HG02870 (cell line): ENCODE measurements at regions not wholly inside any gene's neighbourhood (a gene's known extent, or its start where the extent isn't known, plus 50 kb on each side); places are given as distances from the start of the nearest gene placed in this dataset.

Experiments
- ATAC-seq: cut with Tn5 transposase; IDR thresholded peaks from one replicate; pipeline ENCODE4 v1.9.1; 2021; ENCODE audit warnings: mild to moderate bottlenecking, moderate library complexity; ENCODE audit not compliant: unreplicated experiment

DNA sequence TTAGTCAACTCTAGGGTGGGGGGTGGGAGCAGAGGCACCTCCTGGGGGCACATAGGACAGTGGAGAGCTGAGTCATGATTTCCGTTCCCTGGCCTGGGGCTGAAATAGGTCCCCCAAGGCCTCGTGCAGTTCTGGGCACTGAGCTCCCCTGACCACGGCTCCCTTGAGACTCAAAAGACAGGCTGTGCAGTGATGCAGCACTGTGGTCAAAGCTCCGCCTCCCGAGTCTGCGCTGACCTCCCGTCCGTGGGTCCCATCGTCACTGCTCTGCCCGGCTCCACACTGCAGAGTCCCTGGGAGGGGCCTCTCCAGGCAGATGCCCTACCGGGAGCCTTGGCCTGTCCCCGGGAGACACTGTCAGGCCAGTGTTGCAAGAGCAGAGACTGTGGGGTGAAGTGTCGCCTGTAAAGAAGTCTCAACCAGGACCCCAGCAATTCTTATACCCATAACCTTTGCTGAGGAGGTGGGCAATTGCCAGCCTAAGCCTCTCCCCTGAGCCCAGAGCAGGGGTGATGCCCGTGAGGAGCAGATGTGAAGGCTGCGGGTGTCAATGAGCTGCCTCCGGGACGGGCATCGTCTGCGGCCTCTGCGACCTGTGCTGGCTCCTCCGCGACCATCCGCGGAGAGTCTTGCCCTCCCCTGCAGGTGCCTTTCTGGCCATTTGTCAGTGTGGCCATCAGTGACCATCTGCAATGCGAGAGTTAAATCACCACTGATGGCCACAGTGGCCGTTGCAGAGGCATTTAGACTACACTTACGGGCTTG, 877.3 kb downstream of the BRD1 start:
- ATAC-seq = no peak

DNA sequence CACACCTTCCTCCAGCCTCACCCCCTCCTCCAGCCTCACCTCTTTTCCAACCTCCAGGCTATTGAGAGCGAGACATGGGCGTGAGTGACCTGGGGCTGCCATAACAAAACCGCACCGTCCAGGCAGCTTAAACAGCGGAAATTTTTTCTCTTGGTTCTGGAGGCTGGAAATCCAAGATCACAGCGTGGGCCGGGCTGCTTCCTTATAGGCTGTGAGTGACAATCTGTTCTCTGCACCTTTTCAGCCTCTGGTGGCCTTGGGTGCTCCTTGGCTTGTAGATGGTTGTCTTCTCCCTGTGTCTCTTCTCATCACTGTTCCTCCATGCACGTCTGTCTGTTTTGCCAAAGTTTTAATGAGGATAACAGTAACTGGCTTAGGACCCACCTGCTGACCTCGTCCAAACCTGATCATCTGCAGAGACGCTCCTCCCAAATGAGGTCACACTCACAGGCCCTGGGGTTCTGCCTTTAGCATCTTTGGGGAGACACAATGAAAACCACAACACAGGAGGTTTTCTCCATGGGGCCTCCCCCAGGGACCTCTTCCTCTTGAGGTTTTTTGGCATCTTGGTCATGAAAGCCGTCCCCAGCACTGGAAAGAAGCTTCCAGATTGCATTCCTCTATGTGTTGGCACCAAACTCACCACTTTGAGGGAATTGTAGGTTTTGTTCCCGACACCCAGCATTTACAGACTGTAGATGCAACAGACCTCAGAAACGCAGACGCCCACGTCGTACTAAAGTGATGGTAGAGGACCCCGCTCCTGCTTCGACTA, 878.1 kb downstream of the BRD1 start:
- no peak for ATAC-seq

DNA sequence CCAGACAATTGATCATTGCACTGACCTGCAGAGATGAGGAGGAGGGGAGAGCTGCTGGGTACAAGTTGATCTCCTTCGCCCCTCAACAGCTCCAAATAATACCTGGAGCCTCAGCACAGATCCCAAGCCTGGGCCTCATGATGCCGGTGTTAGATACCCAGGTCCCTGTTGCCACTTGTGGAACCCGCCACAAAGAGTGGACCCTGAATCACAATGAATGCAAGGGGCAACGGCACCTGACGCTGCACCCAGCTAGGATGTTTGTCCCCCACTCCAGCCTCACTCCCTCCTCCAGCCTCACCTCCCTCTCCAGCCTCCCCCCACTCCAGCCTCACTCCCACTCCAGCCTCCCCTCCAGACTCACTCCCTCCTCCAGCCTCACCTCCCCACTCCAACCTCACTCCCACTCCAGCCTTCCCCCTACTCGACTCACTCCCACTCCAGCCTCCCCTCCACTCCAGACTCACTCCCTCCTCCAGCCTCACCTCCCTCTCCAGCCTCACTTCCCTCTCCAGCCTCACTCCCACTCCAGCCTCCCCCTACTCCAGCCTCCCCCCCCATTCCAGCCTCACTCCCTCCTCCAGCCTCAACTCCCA, 879.0 kb downstream of the BRD1 start:
- ATAC-seq = no peak

DNA sequence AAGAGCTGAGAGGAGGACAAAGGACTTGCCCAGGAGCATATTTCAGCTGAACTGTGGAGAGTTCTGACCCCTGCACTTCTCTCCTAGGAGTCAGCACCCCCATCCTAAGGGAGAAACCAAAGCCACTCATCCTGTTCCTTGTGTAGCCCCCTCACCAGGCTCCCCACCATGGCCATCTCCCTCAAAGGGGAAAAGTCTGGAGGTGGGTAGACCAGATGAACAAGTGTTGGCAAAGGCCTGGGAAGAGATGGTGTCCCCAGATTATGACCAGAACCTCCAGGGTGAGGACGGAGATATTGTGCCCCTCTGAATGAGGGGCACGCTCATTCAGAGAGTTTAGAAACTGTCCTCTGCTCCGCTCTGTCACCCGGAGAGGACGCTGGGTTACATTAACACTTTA, 880.0 kb downstream of the BRD1 start:
- ATAC-seq = no peak

DNA sequence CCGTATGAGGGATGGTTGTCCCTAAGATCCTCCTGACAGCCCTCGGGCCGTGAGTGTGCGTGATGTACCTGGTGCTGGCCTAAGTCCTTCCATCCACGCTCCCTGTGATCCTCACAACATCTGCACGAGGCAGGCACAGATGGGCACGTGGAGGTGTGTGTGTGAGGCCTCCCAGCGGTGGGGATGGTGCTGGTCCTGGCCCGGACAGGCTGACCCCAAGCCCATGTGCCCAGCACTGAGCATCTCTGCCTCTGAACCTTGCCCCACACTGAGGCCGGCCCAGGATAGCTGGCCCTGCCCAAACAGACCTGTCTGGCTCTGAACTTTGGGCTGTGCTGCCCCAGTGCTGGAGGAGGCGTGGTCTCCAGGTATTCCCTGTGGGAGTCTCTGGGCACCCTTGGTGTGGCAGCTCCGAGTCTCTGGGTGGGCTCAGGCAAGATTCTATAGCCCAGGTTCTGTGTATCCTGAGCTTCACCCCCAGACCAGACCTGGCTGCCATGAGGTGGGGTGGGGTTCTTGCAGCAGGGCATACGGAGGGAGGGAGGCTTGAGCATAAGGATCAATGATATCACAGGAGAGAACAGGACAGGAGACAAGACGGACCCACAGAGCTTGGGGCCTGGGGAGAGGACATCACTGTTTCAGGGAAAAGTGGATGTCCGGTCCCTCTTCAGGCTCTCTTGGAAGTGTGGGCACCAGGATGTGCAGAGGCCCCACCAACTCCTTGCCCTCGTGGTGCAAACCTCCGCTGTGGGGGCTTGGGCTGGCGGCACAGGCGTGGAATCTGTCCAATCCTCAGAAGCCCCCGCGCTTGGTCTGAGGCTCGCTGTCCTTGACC, 881.8 kb downstream of the BRD1 start:
- ATAC-seq = no peak

DNA sequence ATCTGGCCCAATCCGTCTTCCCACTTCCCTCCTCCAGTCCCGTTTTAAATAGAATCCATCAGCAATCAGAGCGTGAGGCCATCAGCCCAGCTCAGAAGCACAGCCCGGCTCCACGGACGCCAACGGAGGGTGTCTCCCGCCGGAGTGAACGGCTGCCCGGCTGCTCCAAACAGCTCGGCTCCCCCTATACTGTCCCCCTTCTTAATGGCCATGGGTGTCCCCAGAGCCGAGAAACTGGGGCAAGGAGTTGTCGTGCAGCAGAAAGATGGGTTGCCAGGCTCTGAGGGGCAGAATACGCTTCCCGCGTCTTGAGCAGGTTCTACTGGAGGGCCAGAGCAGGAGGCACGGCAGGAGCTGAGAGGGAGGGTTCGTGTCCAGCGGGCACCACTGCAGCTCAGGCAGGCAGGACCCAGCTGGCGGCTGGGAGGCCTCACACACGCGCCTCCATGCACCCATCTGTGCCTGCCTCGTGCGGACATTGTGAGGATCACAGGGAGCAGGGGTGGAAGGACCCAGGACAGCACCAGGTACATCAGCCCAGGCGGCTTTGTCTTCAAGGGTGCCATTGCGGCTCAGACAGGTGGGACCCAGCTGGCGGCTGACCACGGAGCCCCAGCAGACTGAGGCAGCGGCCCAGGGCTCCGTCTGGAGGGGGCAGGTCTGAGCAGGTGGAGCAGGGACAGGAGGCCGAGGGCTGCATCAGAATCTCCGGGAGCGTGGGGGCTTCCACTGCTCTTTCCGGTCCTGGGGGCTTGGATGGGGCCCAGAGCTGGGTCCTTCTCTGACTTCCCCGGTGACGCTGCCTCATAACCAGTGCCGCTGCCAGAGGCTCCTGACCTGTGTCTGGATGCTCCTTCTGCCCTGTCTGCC, 882.7 kb downstream of the BRD1 start:
- ATAC-seq = no peak

DNA sequence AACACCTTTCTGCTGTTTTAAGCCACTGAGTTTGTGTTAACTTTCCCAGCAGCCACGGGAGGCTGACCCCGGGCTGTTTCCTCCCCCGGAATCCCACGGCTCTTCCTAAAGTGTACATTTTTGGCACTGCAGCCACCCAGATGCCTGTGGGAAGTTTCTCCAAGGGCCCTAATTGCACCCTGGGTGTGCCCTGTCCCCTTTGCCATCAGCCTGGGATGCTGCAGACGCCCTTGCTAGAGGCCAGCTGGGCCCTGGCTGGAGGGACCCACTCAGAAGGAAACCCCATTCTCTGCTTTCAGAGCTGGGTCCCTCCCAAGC, 883.3 kb downstream of the BRD1 start:
- ATAC-seq = no peak

DNA sequence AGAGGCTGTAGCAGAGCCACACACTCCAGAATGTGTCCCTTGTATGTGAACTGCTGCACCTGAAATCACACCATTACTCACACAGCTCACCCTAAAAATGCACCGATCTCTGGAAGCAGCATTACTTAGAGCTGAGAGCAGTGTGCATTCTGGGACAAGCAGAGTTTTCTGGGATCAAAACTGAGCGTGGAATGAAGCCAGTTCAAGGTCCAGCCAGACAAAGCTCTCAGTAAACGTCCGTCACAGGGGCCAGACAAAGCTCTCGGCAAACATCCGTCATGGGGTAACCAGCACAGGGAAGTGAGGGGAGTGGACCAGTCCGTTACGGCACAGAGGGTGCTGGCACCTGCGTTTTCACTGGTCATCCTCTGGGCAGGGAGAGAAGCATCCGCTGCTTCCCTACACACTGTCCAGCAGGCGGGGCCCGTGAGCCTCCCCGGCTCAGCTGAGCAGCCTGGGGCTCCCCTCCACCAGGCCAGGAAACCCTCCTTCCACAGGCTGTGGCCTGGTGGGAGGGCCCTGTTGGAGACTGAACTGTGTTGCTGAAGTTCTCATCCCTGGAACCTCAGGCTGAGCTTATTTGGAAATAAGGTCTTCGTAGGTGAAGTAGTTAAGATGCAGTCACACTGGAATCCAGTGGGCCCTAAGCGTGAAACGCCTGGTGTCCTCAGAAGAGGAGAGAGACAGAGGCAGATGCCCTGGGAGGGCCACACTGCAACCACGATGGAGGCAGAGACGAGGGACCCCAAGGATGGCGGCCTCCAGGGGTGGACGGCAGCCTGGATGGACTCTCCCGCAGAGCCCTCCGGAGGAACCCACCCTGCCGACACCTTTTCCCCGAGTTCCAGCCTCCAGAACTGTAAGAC, 883.9 kb downstream of the BRD1 start:
- ATAC-seq = no peak

DNA sequence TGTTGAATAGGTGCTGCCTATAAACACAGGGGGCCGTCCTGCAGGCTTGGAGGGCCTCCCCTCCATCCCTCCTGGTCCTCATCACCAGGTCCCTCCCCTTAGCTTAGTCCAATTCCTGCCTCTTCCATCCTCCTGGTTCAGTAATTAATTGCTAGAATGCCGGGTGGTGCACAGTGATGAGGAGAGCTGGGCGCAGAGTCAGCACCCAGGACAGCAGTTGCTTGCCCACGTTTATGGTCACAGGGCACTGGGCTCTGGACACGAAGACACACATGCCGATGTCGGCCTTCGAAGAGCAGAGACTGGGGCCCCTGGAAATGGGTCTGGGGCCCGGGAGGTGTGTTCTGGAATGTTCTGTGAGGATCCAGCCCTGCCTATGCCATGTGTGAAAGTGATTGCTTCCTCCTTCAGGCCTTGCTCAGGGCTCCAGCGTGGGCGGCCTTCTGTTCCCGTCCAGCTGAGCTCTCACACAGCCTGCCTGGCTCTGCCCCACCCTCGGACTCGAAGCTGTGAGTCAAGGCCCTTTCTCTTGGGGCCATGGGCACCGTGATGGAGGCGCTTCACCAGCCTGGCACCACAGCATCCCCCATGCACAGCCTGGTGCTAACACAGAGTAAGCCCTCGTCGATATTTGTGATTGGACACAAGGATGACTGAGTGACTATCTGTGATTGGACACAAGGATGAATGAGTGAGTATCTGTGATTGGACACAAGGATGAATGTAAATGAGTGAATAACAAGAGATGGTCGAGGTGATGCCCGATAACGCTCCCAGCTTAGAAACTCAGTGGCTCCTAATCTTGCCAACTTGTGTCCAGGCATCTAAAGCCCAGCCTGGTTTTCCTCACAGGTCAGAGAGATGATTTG, 884.7 kb downstream of the BRD1 start:
- no peak for ATAC-seq

DNA sequence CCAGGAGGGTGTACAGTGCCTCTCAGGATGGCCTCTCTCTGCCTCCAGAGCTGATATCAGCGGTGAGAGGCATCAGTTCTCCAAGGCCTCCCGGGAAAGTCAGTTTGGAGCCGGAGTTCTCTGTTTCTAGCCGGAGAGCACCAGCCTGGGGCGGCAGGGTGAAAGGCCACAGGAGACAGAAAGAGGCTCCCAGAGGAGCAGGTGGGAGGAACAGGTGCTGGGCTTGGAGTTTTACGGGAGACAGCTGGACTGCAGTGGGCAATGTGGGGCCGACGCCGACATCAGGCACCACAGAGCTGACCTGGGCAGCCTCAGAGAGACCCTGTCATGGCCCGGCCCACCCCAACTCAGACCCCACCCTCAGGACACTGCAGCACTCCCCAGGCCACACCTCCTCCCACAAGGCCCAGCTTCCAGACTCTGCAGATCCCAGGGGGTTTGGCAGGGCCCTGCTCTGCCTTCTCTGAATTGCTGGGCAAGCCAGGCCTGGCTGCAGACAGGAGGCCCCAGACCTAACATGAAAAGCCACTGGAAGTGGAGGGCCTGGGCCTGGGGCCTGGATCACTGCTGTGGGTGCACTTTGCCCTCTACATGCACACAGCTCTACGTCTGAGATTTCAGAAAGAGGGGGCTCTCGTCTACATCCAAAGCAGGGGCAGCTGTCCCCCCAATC, 885.6 kb downstream of the BRD1 start:
- no peak for ATAC-seq

DNA sequence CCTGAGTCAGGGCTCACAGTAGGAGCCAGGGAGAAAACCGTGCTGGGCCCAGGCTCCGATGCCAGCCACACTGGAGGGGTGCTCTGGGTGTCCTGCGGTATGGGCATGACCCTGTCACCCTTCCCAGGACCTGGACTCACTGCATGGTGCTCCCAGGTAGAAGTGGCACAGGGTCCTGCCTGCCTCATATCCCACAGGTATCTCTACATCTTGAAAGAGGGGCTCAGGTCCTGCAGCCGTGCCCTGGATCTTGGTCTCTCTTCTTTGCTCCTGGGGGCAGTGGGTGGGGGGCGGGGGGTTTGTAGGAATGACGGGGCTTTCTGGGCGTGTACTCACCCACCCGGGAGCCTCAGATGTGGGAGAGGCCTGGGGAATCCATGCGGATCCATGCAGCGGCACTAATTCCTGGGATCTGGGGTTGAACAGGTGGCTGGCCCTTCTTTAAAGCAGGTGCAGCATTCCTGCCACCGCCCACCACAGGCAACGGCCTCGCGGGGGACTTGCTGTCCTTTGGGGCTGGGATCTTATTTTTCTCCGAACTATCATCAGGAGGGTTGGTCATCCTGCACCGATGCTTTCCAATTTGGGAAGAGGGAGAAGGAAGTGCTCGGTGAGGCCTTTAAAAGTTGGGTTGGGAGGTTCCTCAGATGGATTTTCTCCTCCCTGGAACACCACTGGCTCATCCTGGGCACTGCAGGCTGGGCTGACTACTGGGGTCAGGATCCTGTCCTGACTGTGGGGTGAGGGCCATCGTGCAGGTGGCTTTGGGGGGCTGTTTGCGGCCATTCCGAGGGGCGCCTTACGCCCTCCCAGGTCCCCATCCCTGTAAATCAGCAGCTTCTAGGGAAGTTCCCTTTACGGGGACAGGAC, 886.4 kb downstream of the BRD1 start:
- ATAC-seq = no peak

DNA sequence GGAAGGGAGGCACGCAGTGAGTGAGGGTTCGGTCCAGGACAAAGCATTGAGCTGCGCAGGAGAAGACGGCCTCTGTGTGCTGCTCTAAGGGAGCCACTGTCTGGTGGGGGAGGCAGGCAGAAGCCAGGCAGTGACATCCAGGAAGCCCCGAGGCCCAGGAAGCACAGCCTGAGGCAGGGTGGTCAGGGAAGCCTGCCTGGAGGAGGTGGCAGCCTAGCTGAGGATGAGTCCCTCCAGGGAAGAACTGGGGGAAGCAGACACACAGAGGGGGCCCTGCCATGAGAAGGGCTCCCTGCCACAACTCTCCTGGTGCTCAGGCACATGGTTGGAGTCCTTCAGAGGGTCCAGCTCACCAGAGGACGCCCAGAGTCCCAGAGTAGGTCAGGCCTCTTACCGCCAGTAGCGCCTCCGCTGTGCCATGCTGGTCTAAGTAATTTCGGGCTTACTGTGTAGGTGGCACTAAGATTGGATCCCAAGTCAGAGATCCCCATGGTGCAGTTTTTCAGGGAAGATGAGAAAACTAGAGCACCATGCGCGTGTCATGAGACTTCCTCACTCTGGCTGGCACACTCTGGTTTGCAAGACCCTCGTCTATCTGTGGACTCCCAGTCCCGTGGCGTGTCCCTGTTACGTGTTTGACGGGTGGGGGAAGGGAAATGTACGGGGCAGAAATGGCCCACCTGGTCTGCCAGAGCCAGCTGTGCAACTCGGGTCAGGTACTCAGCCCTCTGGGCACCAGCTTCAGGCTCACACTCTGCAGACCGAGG, 887.2 kb downstream of the BRD1 start:
- ATAC-seq = no peak

DNA sequence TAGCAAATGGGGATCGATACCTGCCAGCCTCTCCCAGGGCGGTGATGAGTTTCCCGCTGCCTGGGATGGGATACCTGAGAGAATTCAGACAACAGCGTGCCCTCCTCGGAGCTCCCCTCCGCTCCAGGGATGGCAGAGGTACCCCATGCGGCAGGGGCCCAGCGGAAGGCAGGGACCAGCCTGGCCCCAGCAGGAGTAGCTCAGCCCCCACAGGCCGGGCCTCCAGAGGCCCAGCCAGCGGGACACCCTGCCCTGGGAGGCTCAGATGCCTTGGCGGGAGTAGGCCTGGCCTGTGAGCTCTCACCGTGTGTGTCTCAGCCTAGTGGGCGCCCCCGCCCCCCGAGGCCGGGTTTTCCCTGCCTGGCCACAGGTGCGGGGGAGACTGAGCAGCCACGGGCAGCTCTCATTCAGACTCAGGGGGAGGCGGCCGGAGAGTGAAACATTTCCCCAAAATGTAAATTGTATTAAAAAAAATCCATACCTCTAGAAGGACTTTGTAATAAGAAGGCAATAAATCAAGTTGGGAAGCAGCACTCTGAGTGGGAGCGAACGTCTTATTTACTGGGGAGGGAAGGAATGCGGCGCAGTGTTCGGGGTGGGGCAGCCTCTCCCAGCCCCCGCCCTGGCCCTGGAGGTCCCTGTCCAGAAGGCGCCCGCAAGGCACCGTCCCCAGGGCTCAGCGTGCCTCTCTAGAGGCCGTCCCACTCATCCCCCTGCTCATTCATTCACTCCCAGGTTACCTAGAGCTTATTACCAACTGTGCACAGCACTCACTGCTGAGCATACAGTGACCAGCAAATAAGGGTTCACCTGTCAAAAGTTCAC, 888.0 kb downstream of the BRD1 start:
- ATAC-seq = no peak

DNA sequence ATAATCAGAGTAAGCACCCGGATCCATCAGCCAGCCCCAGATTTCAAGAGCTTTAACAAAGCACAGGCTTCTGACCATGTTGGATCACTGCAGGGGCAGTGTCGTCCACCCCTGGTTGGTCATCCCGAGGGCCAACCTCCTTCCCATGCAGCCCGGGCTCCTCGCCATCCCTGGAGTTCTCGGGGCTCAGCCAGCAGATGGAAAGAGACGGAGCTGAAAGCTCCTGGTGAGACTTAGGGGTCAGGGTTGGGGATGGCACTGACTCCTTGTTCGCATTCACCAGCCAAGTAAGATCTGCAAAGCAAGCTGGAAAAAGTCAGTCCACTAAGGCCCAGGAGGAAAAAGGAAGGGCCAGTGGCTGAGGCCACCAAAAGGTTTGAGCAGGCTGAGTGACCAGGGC, 888.9 kb downstream of the BRD1 start:
- no peak for ATAC-seq

DNA sequence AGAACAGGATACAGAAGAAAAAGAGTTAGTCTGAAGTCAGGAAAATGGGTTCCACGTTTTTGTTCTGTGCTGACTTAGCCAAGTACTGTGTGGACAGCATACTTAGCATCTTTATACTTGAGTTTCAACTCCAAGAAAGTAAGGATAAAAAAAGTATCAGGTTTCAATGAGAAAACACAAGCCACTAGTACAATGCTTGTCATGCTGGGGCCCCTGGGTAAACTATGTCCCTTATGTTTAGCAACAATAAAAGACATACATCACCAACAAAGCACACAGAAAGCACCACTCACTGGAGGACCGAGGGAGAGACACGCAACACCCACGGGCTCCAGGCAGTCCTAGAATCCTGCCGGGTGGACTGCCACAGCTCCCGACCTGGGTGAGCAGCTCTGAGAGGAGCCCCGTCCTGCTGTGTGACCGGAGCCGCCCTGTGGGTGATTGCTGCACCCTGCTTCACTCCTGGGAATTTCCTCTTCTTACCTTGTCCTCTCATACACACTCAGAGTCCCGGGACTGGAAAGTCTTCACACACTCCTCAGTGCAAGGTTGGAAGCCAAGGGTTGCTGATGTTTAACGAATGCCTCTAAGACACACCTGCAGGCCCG, 890.5 kb downstream of the BRD1 start:
- no peak for ATAC-seq
